Stimulated activated naive CD8-positive, alpha-beta T cell treated with anti-CD3 and anti-CD28 coated beads, Interleukin-15, Interleukin-2, amounts not matched to agents 100 ng/mL and 50 ng/mL, for 24 hours (primary cell): ENCODE measurements at regions not wholly inside any gene's neighbourhood (a gene's known extent, or its start where the extent isn't known, plus 50 kb on each side); places are given as distances from the start of the nearest gene placed in this dataset.
"Not testable (repeated sequence)": the region's sequence is repeated elsewhere in the genome, so short reads cannot be mapped to it uniquely, and the experiment has no call there.

Source experiments
- H3K27ac Mint-ChIP-seq: one replicate; pipeline ENCODE4 v1.8.0; 2021; ENCODE audit warnings: mild to moderate bottlenecking, mixed read lengths
- H3K27me3 Mint-ChIP-seq: one replicate; pipeline ENCODE4 v1.8.0; 2021; ENCODE audit warnings: mixed read lengths
- H3K36me3 Mint-ChIP-seq: one replicate; pipeline ENCODE4 v1.8.0; 2021; ENCODE audit warnings: low read depth, mixed read lengths
- H3K4me1 Mint-ChIP-seq: one replicate; pipeline ENCODE4 v1.8.0; 2021; ENCODE audit warnings: low read depth, mixed read lengths
- H3K4me3 Mint-ChIP-seq: one replicate; pipeline ENCODE4 v1.8.0; 2021; ENCODE audit warnings: mild to moderate bottlenecking, mixed read lengths
- H3K9me3 Mint-ChIP-seq: one replicate; pipeline ENCODE4 v1.8.0; 2021; ENCODE audit warnings: mixed read lengths

- peaks cover 14% of the 10 kb centered on the region for H3K4me1 Mint-ChIP-seq
- not testable (repeated sequence) for H3K27ac Mint-ChIP-seq, H3K4me3 Mint-ChIP-seq, H3K27me3 Mint-ChIP-seq, H3K9me3 Mint-ChIP-seq
- H3K36me3 Mint-ChIP-seq = peaks cover 19% of the 10 kb centered on the region
These were observed 234.8 kb downstream of the RTP5 start for GRCh38 chr2:242104202-242104956.

- H3K36me3 Mint-ChIP-seq = peaks cover 18% of the 10 kb centered on the region
- not testable (repeated sequence) for H3K9me3 Mint-ChIP-seq, H3K27me3 Mint-ChIP-seq, H3K4me3 Mint-ChIP-seq, H3K27ac Mint-ChIP-seq
- peaks cover 17% of the 10 kb centered on the region for H3K4me1 Mint-ChIP-seq
These were observed 237.5 kb downstream of the RTP5 start for GRCh38 chr2:242107065-242107464.

GRCh38 chr2:242108797-242109500 lies 239.4 kb downstream of the RTP5 start:
- Mint-ChIP-seq H3K36me3 (peaks cover 18% of the 10 kb centered on the region), H3K4me1 (peaks cover 17% of the 10 kb centered on the region)
- not testable (repeated sequence) for H3K4me3 Mint-ChIP-seq, H3K27me3 Mint-ChIP-seq, H3K27ac Mint-ChIP-seq, H3K9me3 Mint-ChIP-seq

- H3K4me3 Mint-ChIP-seq = not testable (repeated sequence)
- H3K4me1 Mint-ChIP-seq = peaks cover 13% of the 10 kb centered on the region
These were observed 240.3 kb downstream of the RTP5 start for GRCh38 chr2:242109819-242110218.

GRCh38 chr2:242111954-242112353 lies 242.4 kb downstream of the RTP5 start:
- H3K4me1 Mint-ChIP-seq = peaks cover 13% of the 10 kb centered on the region
- H3K9me3 Mint-ChIP-seq, H3K36me3 Mint-ChIP-seq, H3K4me3 Mint-ChIP-seq, H3K27ac Mint-ChIP-seq, H3K27me3 Mint-ChIP-seq: not testable (repeated sequence)

More at GRCh38 chr2:242109819-242110218, 240.3 kb downstream of the RTP5 start:
- peaks cover 18% of the 10 kb centered on the region for H3K36me3 Mint-ChIP-seq
- not testable (repeated sequence) for H3K27ac Mint-ChIP-seq, H3K27me3 Mint-ChIP-seq, H3K9me3 Mint-ChIP-seq

GRCh38 chr2:242113492-242113891 lies 244.0 kb downstream of the RTP5 start:
- H3K27ac Mint-ChIP-seq, H3K4me1 Mint-ChIP-seq, H3K4me3 Mint-ChIP-seq, H3K27me3 Mint-ChIP-seq, H3K36me3 Mint-ChIP-seq, H3K9me3 Mint-ChIP-seq: not testable (repeated sequence)

- H3K4me3 Mint-ChIP-seq, H3K4me1 Mint-ChIP-seq, H3K27me3 Mint-ChIP-seq, H3K9me3 Mint-ChIP-seq, H3K27ac Mint-ChIP-seq, H3K36me3 Mint-ChIP-seq: not testable (repeated sequence)
These were observed 247.1 kb downstream of the RTP5 start for GRCh38 chr2:242116676-242117075.

GRCh38 chr2:242117305-242117704 lies 247.8 kb downstream of the RTP5 start:
- H3K27me3 Mint-ChIP-seq, H3K9me3 Mint-ChIP-seq, H3K4me3 Mint-ChIP-seq, H3K4me1 Mint-ChIP-seq, H3K27ac Mint-ChIP-seq, H3K36me3 Mint-ChIP-seq: not testable (repeated sequence)

- H3K27ac Mint-ChIP-seq, H3K27me3 Mint-ChIP-seq, H3K9me3 Mint-ChIP-seq, H3K36me3 Mint-ChIP-seq, H3K4me3 Mint-ChIP-seq, H3K4me1 Mint-ChIP-seq: not testable (repeated sequence)
These were observed 250.2 kb downstream of the RTP5 start for GRCh38 chr2:242119682-242120081.

GRCh38 chr2:242130682-242131081 lies 261.2 kb downstream of the RTP5 start:
- H3K4me1 Mint-ChIP-seq, H3K27me3 Mint-ChIP-seq, H3K36me3 Mint-ChIP-seq, H3K9me3 Mint-ChIP-seq, H3K27ac Mint-ChIP-seq, H3K4me3 Mint-ChIP-seq: not testable (repeated sequence)

- H3K36me3 Mint-ChIP-seq, H3K4me3 Mint-ChIP-seq, H3K9me3 Mint-ChIP-seq, H3K27ac Mint-ChIP-seq, H3K4me1 Mint-ChIP-seq, H3K27me3 Mint-ChIP-seq: not testable (repeated sequence)
These were observed 290.4 kb downstream of the RTP5 start for GRCh38 chr2:242159921-242160320.

GRCh38 chr2:242165115-242165514 lies 295.6 kb downstream of the RTP5 start:
- H3K27ac Mint-ChIP-seq, H3K4me3 Mint-ChIP-seq, H3K4me1 Mint-ChIP-seq, H3K9me3 Mint-ChIP-seq, H3K27me3 Mint-ChIP-seq, H3K36me3 Mint-ChIP-seq: not testable (repeated sequence)

GRCh38 chr2:242171290-242171689 lies 301.8 kb downstream of the RTP5 start:
- H3K36me3 Mint-ChIP-seq, H3K27ac Mint-ChIP-seq, H3K27me3 Mint-ChIP-seq, H3K4me1 Mint-ChIP-seq, H3K4me3 Mint-ChIP-seq, H3K9me3 Mint-ChIP-seq: not testable (repeated sequence)
